GM23338 (cell line): ENCODE measurements at regions not wholly inside any gene's neighbourhood (a gene's known extent, or its start where the extent isn't known, plus 50 kb on each side); places are given as distances from the start of the nearest gene placed in this dataset.

Experiments used
- CTCF ChIP-seq, 2 experiments: fragments of 200-600 bp in 1 of 2; sonication (generic) in 1 of 2; conservative IDR thresholded peaks; 2 replicates each; pipeline versions ENCODE4 v1.5.1 to v1.6.1; 2016 to 2017; ENCODE audit warnings: antibody characterized with exemption in 2 of 2, low read depth in 2 of 2, mild to moderate bottlenecking in 2 of 2, moderate library complexity in 1 of 2
- ETS1 ChIP-seq: IDR thresholded peaks from 2 replicates; pipeline ENCODE4 v1.6.1; 2016; ENCODE audit warnings: antibody characterized with exemption
- EZH2 ChIP-seq: fragments of 200-600 bp; sonication (generic); IDR thresholded peaks from one replicate; pipeline ENCODE4 v1.8.0; 2017; ENCODE audit warnings: antibody characterized with exemption, mild to moderate bottlenecking, low read depth; ENCODE audit not compliant: unreplicated experiment
- EZH2phosphoT487 ChIP-seq: fragments of 200-600 bp; sonication (generic); IDR thresholded peaks from one replicate; pipeline ENCODE4 v1.8.1; 2018; ENCODE audit warnings: antibody characterized with exemption; ENCODE audit not compliant: unreplicated experiment
- JUNB ChIP-seq: IDR thresholded peaks from one replicate; pipeline ENCODE4 v1.6.1; 2016; ENCODE audit warnings: antibody characterized with exemption; ENCODE audit not compliant: unreplicated experiment
- NANOG ChIP-seq: IDR thresholded peaks from 2 replicates; pipeline ENCODE4 v1.6.1; 2016; ENCODE audit warnings: antibody characterized with exemption, borderline replicate concordance
- POLR2AphosphoS5 ChIP-seq: IDR thresholded peaks from 2 replicates; pipeline ENCODE4 v1.6.1; 2016; ENCODE audit warnings: antibody characterized with exemption, low read depth
- REST ChIP-seq: IDR thresholded peaks from one replicate; pipeline ENCODE4 v1.6.1; 2018; ENCODE audit warnings: antibody characterized with exemption; ENCODE audit not compliant: unreplicated experiment
- STAT1 ChIP-seq: IDR thresholded peaks from one replicate; pipeline ENCODE4 v1.6.1; 2016; ENCODE audit warnings: antibody characterized with exemption; ENCODE audit not compliant: unreplicated experiment
- ZNF331 ChIP-seq: fragments of 250-450 bp; sonication (Bioruptor Pico); IDR thresholded peaks from 2 replicates; pipeline ENCODE4 v1.5.0; 2020; ENCODE audit warnings: low read depth, mild to moderate bottlenecking, moderate library complexity

- TF ChIP-seq EZH2 (no peak), CTCF (conservative IDR thresholded peaks at IDR 0.05; ENCODE audit: low read depth in 2 of 2) (no peak), EZH2phosphoT487 (no peak), NANOG (no peak), STAT1 (no peak), REST (no peak), JUNB (no peak), POLR2AphosphoS5 (no peak), ZNF331 (CRISPR knock-in tag) (no peak), ETS1 (no peak)
These were observed 161.8 kb downstream of the SKIDA1 start for GRCh38 chr10:21363731-21364104.
